OCI-LY3 (cell line): ENCODE measurements at regions not wholly inside any gene's neighbourhood (a gene's known extent, or its start where the extent isn't known, plus 50 kb on each side); places are given as distances from the start of the nearest gene placed in this dataset.

Experiments
- H2AFZ ChIP-seq: fragments of 200-600, 300-600 bp; shearing (Covaris generic); 2 replicates; pipeline ENCODE4 v1.6.0; 2014; ENCODE audit warnings: antibody characterized with exemption, low read depth, low read length
- H3K27ac ChIP-seq: fragments of 200-600, 300-600 bp; sonication (generic); 2 replicates; pipeline ENCODE4 v1.5.1; 2014; ENCODE audit warnings: mild to moderate bottlenecking, low read length, moderate library complexity, mixed read lengths
- H3K27me3 ChIP-seq: fragments of 200-600, 300-600 bp; sonication (generic); 2 replicates; pipeline ENCODE4 v1.6.1; 2014; ENCODE audit warnings: low read depth, low read length, mixed read lengths
- H3K36me3 ChIP-seq: fragments of 200-600, 300-600 bp; sonication (generic); replicated peaks from 2 replicates; pipeline ENCODE3; 2014; ENCODE audit warnings: low read depth, low read length, mixed read lengths
- H3K4me1 ChIP-seq: fragments of 300-600, 200-600 bp; sonication (generic); 2 replicates; pipeline ENCODE4 v1.6.1; 2014; ENCODE audit warnings: low read length, mixed read lengths
- H3K4me2 ChIP-seq: fragments of 200-600, 300-600 bp; sonication (generic); 2 replicates; pipeline ENCODE4 v1.6.1; 2014; ENCODE audit warnings: low read length, mixed read lengths
- H3K4me3 ChIP-seq: fragments of 300-600, 200-600 bp; sonication (generic); 2 replicates; pipeline ENCODE4 v1.5.1; 2014; ENCODE audit warnings: antibody characterized with exemption, mild to moderate bottlenecking, low read length, moderate library complexity
- H3K79me2 ChIP-seq: fragments of 300-600, 200-600 bp; shearing (Covaris generic); 2 replicates; pipeline ENCODE4 v1.6.1; 2014; ENCODE audit warnings: mild to moderate bottlenecking, low read length, mixed read lengths
- H3K9ac ChIP-seq: fragments of 300-600, 200-600 bp; shearing (Covaris generic); 2 replicates; pipeline ENCODE4 v1.6.0; 2014; ENCODE audit warnings: mild to moderate bottlenecking, low read length, moderate library complexity
- H3K9me3 ChIP-seq: fragments of 200-600, 300-600 bp; shearing (Covaris generic); 2 replicates; pipeline ENCODE4 v1.6.1; 2014; ENCODE audit warnings: low read length, mixed read lengths; ENCODE audit not compliant: insufficient read depth
- H4K20me1 ChIP-seq: fragments of 200-600, 300-600 bp; sonication (generic); 2 replicates; pipeline ENCODE4 v1.6.1; 2016; ENCODE audit warnings: low read length, mixed read lengths; ENCODE audit not compliant: insufficient read depth
- EZH2phosphoT487 ChIP-seq: fragments of 200-600 bp; shearing (Covaris generic); IDR thresholded peaks from 2 replicates; pipeline ENCODE4 v1.6.1; 2018; ENCODE audit warnings: antibody characterized with exemption, mixed run types, low read depth
- TF ChIP-seq, protein P1 (sequence below): fragments of 200-600, 300-600 bp; sonication (generic); IDR thresholded peaks from 2 replicates; pipeline ENCODE4 v1.5.1; 2014; ENCODE audit warnings: antibody characterized with exemption, low read length, low read depth

DNA sequence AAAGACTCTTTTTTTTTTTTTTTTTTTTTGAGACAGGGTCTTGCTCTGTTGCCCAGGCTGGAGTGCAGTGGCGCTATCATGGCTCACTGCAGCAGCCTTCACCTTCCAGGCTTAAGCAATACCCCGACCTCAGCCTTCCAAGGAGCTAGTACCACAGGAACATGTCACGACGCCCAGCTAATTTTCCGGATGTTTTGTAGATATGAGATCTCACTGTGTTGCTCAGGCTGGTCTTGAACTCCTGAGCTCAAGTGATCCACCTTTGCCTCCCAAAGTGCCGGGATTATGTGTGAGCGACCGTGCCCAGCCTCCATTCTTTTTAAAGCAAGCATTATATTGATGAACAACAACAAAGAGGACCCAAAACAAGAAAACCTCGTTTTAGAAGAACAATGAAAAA lies 307.1 kb upstream of the ID2 start:
- no peak overlapping the region for H2AFZ ChIP-seq
- H3K9me3 ChIP-seq, result no peaks in the 10 kb centered on the region

DNA sequence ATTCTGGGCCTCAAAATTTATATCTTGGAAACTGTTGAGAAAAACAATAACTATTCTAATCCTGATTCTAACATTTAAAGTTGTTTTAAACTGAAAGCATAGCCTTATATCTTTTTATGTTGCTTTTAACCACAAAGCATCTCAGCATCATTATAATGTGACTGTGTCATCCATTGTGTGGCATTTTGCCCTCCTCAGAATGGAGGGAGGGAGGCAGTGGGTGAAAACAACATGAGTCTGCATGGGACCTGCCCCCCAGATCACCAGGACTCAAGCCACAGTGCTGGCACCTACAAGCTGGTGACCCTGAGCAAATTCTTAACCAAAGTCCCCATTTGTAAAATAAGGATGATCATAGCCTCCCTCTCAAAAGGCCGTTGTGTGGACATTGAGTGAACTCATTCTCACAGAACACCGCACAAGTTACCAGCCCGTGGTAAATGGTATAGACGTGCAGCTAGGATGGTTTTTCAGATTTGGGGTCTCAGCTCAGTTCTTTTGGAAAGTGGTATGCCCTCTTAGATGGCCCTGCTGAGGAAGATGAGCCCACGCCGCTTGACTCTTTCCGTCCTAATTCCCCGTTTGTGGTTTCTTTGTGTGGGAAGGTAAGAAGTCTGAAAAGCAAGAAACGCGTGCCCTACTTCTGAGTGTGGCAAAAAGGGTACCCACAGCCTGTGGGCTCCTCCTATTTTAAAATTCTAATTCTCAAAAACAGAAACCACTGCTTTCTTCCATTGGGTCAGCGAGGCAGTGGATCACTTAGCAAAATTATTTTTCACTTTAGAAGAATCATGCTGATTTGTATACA lies 305.0 kb upstream of the ID2 start:
- H3K9ac ChIP-seq, result peak overlapping the region; percentile 59; the same call in 1 of the 2 replicates
- H3K4me1 ChIP-seq, result peaks cover 55% of the 10 kb centered on the region
- H3K4me3 ChIP-seq, result peak overlapping the region; percentile 16; the same call in 1 of the 2 replicates
- peaks cover 10% of the 10 kb centered on the region for H3K36me3 ChIP-seq
- H3K4me2 ChIP-seq, result peak overlapping the region; percentile 73
- peak overlapping the region; percentile 94 for H3K27ac ChIP-seq
- TF ChIP-seq EZH2phosphoT487, result no peak
- TF ChIP-seq, protein P1, sequence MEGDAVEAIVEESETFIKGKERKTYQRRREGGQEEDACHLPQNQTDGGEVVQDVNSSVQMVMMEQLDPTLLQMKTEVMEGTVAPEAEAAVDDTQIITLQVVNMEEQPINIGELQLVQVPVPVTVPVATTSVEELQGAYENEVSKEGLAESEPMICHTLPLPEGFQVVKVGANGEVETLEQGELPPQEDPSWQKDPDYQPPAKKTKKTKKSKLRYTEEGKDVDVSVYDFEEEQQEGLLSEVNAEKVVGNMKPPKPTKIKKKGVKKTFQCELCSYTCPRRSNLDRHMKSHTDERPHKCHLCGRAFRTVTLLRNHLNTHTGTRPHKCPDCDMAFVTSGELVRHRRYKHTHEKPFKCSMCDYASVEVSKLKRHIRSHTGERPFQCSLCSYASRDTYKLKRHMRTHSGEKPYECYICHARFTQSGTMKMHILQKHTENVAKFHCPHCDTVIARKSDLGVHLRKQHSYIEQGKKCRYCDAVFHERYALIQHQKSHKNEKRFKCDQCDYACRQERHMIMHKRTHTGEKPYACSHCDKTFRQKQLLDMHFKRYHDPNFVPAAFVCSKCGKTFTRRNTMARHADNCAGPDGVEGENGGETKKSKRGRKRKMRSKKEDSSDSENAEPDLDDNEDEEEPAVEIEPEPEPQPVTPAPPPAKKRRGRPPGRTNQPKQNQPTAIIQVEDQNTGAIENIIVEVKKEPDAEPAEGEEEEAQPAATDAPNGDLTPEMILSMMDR, result no peak
- H3K27me3 ChIP-seq, result no peaks in the 10 kb centered on the region
- H3K79me2 ChIP-seq, result no peaks in the 10 kb centered on the region
- no peaks in the 10 kb centered on the region for H3K9me3 ChIP-seq
- H4K20me1 ChIP-seq, result no peaks in the 10 kb centered on the region
- no peak overlapping the region; the same call in 1 of the 2 replicates for H2AFZ ChIP-seq

More for the DNA sequence above, 307.1 kb upstream of the ID2 start:
- Histone ChIP-seq H3K4me2 (no peak overlapping the region), H3K4me1 (peaks cover 53% of the 10 kb centered on the region), H3K79me2 (no peaks in the 10 kb centered on the region), H3K4me3 (no peak overlapping the region), H3K27me3 (no peaks in the 10 kb centered on the region), H3K27ac (no peak overlapping the region), H3K9ac (no peak overlapping the region), H3K36me3 (peaks cover 12% of the 10 kb centered on the region), H4K20me1 (no peaks in the 10 kb centered on the region)
- TF ChIP-seq, protein P1, result no peak
- no peak for TF ChIP-seq EZH2phosphoT487

DNA sequence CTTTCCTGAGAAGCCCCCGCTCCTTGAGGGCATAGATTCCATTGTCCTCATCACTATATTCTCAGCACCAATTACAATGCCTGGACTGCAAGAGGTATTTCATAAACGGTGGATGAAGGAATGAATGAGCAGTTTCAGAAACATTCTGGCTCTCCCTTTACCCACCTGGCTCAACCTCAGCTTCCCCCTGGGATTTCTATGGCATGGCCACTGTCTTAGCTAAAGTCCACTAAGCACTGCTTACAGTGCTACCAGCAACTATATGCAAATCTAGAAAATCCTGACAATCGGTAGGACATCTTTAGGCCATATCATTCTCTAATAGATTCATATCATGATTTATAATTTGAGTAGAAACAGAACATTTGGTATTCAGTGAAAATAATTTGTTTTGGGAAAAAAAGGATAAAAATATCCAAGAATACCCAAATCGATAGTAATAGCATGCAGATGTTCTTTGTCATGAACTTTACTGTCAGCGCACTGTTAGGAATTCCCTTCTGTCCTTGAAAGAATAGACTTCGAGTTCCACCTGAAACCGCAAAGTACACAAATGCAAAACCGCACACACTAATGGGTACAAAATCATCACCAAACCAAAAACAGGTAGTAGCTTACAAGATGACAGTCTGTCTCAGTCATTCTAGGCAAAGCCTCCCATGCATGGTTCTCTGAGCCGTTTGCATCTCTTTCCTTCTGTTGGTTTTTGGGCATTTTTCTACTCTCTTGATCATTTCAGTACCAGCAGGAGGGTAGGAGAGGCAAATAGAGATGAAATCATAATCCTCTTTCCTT lies 303.6 kb upstream of the ID2 start:
- Histone ChIP-seq H3K4me3 (peak overlapping the region; percentile 50), H3K4me2 (peak overlapping the region; percentile 73), H2AFZ (no peak overlapping the region), H3K9ac (peak overlapping the region; percentile 69), H3K27me3 (no peaks in the 10 kb centered on the region), H3K79me2 (no peaks in the 10 kb centered on the region), H3K9me3 (no peaks in the 10 kb centered on the region), H3K4me1 (peaks cover 58% of the 10 kb centered on the region), H4K20me1 (no peaks in the 10 kb centered on the region), H3K36me3 (peaks cover 2% of the 10 kb centered on the region), H3K27ac (peak overlapping the region; percentile 94)
- TF ChIP-seq, protein P1, result no peak
- peak; percentile 78; the same call in 1 of the 2 replicates for TF ChIP-seq EZH2phosphoT487

DNA sequence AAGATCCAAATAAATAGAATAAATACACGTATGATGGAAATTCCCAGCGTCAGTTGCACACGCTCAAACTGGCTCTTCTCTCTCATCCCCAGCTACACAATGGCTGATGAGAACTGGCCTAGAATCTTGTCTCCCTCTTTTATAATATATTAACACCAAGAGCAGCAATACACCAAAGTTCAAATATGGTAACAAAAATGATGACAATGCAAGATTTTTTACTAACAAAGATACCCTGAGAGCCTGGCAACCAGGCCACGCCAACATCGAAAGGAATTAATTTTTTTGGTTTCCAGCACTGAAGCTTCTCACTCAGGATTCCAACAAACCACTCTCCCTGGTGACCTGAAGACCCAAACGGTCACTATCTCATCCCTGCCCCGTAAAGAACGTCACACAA lies 302.7 kb upstream of the ID2 start:
- peak overlapping the region; percentile 69 for H3K9ac ChIP-seq

More for the DNA sequence above, 302.7 kb upstream of the ID2 start:
- no peaks in the 10 kb centered on the region for H4K20me1 ChIP-seq
- no peaks in the 10 kb centered on the region for H3K9me3 ChIP-seq
- H3K4me2 ChIP-seq, result peak overlapping the region; percentile 73
- peak overlapping the region; percentile 94 for H3K27ac ChIP-seq
- peaks cover 58% of the 10 kb centered on the region for H3K4me1 ChIP-seq
- H3K27me3 ChIP-seq, result no peaks in the 10 kb centered on the region
- H3K79me2 ChIP-seq, result no peaks in the 10 kb centered on the region
- H3K36me3 ChIP-seq, result no peaks in the 10 kb centered on the region
- no peak overlapping the region for H2AFZ ChIP-seq
- no peak for TF ChIP-seq EZH2phosphoT487
- TF ChIP-seq, protein P1, result no peak
- peak overlapping the region; percentile 37; the same call in 1 of the 2 replicates for H3K4me3 ChIP-seq
